OCI-LY7 (cell line): ENCODE measurements at regions not wholly inside any gene's neighbourhood (a gene's known extent, or its start where the extent isn't known, plus 50 kb on each side); places are given as distances from the start of the nearest gene placed in this dataset.

Experiments used
- BruUV-seq: library from RNA; stranded (reverse); fragments of 400-500 nt; replicated peaks from 2 replicates; lab custom pipeline; 2021; lab: Mats Ljungman, UMichigan
- CTCF ChIA-PET: fragments of 300-600 bp; sonication (Branson Sonifier 250); formaldehyde crosslinking; loops from one replicate; lab custom pipeline; 2022; ENCODE audit warnings: antibody characterized with exemption; ENCODE audit not compliant: unreplicated experiment; lab: Charles Lee
- POLR2A ChIA-PET: fragments of 300-600 bp; sonication (Branson Sonifier 250); formaldehyde crosslinking; loops from one replicate; lab custom pipeline; 2022; ENCODE audit warnings: antibody characterized with exemption; lab: Charles Lee
- DNase-seq: peaks from one replicate; pipeline ENCODE4 v3.0.0-alpha.2; 2015; ENCODE audit warnings: low spot score
- H2AFZ ChIP-seq: fragments of 200-600 bp; sonication (generic), shearing (Covaris generic); 2 replicates; pipeline ENCODE4 v1.6.1; 2014; ENCODE audit warnings: mild to moderate bottlenecking, antibody characterized with exemption, low read length, moderate library complexity
- H3K27ac ChIP-seq: fragments of 200-600 bp; sonication (generic); 2 replicates; pipeline ENCODE4 v1.5.1; 2014; ENCODE audit warnings: mixed run types, low read depth, mild to moderate bottlenecking, moderate library complexity, low read length, inconsistent platforms; ENCODE audit not compliant: poor library complexity, severe bottlenecking
- H3K36me3 ChIP-seq: fragments of 200-600 bp; sonication (generic); 2 replicates; pipeline ENCODE4 v1.6.1; 2014; ENCODE audit warnings: mild to moderate bottlenecking, antibody characterized with exemption, low read length, moderate library complexity, mixed read lengths; ENCODE audit not compliant: insufficient read depth
- H3K4me1 ChIP-seq: fragments of 200-600 bp; sonication (generic); 2 replicates; pipeline ENCODE4 v1.5.1; 2014; ENCODE audit warnings: mild to moderate bottlenecking, low read length; ENCODE audit not compliant: insufficient read depth, poor library complexity, severe bottlenecking
- H3K4me2 ChIP-seq: fragments of 200-600 bp; sonication (generic); 2 replicates; pipeline ENCODE4 v1.6.1; 2014; ENCODE audit warnings: mild to moderate bottlenecking, low read length
- H3K4me3 ChIP-seq: fragments of 200-600 bp; sonication (generic); 2 replicates; pipeline ENCODE4 v1.5.1; 2014; ENCODE audit warnings: mild to moderate bottlenecking, low read depth, low read length; ENCODE audit not compliant: poor library complexity, severe bottlenecking
- H3K79me2 ChIP-seq: fragments of 200-600 bp; sonication (generic); 2 replicates; pipeline ENCODE4 v1.6.1; 2016; ENCODE audit warnings: low read depth, mild to moderate bottlenecking, low read length, moderate library complexity, mixed read lengths; ENCODE audit not compliant: insufficient read depth
- H3K9me2 ChIP-seq: fragments of 200-600 bp; sonication (generic); 2 replicates; pipeline ENCODE4 v1.6.1; 2016; ENCODE audit warnings: mild to moderate bottlenecking, low read length, mixed read lengths; ENCODE audit not compliant: insufficient read depth
- H3K9me3 ChIP-seq: fragments of 200-600 bp; sonication (generic); 2 replicates; pipeline ENCODE4 v1.6.1; 2014; ENCODE audit warnings: mild to moderate bottlenecking, mixed run types, low read length, mixed read lengths
- H4K20me1 ChIP-seq: fragments of 200-600 bp; sonication (generic); 2 replicates; pipeline ENCODE4 v1.6.1; 2014; ENCODE audit warnings: mild to moderate bottlenecking, antibody characterized with exemption, low read length, moderate library complexity, mixed read lengths; ENCODE audit not compliant: insufficient read depth
- EZH2phosphoT487 ChIP-seq: fragments of 200-600 bp; sonication (generic); IDR thresholded peaks from 2 replicates; pipeline ENCODE4 v1.6.1; 2018; ENCODE audit warnings: low read depth, borderline replicate concordance, mild to moderate bottlenecking, mixed run types, antibody characterized with exemption, low read length, moderate library complexity, mixed read lengths
- intact Hi-C: fragments of 100-400 bp; cut with micrococcal nuclease; formaldehyde crosslinking; loops from one replicate; pipeline ENCODE4 v1.10.0; 2022; ENCODE audit not compliant: unreplicated experiment
- TF ChIP-seq, protein P1 (sequence below): fragments of 200-600 bp; sonication (generic); conservative IDR thresholded peaks from 2 replicates; pipeline ENCODE4 v1.5.1; 2014; ENCODE audit warnings: mild to moderate bottlenecking, antibody characterized with exemption, low read length, moderate library complexity, mixed read lengths

DNA sequence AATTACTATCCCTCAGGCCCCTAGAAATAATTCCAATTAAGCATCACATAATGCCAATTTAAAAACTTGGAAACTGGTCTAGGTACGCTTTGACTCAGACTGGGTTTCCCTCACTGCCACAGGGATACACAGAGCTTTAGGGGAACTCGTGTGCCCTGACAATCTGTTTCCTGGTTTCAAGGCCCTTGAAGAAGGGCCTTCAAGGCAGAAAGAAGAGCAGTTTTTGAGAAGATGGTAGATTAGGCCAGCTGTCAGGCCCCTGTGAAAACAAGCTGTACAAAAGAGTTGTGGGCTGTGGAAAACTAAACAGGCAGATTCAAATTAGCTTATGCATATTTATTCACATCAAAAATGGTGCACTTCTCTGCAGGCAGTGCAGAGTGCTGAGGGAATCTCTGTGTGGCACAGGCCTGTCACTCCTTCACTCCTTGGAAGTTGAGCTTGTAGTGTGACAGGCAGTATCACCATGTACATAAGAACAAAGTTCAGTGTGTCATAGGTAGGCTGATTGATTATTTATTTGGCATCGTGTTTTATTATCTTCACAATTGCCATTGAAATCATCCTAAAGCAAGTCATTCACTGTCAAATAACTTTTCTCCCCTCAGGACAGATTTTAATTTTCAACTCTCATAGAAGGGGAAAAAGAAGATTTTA lies 614.4 kb upstream of the GYPC start:
- TF ChIP-seq, protein P1, sequence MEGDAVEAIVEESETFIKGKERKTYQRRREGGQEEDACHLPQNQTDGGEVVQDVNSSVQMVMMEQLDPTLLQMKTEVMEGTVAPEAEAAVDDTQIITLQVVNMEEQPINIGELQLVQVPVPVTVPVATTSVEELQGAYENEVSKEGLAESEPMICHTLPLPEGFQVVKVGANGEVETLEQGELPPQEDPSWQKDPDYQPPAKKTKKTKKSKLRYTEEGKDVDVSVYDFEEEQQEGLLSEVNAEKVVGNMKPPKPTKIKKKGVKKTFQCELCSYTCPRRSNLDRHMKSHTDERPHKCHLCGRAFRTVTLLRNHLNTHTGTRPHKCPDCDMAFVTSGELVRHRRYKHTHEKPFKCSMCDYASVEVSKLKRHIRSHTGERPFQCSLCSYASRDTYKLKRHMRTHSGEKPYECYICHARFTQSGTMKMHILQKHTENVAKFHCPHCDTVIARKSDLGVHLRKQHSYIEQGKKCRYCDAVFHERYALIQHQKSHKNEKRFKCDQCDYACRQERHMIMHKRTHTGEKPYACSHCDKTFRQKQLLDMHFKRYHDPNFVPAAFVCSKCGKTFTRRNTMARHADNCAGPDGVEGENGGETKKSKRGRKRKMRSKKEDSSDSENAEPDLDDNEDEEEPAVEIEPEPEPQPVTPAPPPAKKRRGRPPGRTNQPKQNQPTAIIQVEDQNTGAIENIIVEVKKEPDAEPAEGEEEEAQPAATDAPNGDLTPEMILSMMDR = no peak
- TF ChIP-seq EZH2phosphoT487 = no peak
- H4K20me1 ChIP-seq = no peaks in the 10 kb centered on the region; the same call in 1 of the 2 replicates
- ChIA-PET POLR2A (interaction anchor here (0.7 kb wide), 1 partner anchor 24 kb away, joined by 3 read pairs; no protein-coding TSS in a partner anchor), CTCF (no interaction called here)
- DNase-seq = no peak
- H3K4me3 ChIP-seq = no peak overlapping the region
- no peak overlapping the region for H3K4me2 ChIP-seq
- no peak overlapping the region for H3K27ac ChIP-seq
- H3K36me3 ChIP-seq = no peaks in the 10 kb centered on the region
- intact Hi-C loops = no loop called here
- no TSS peak for BruUV-seq
- no peaks in the 10 kb centered on the region for H3K9me3 ChIP-seq
- H3K79me2 ChIP-seq = no peaks in the 10 kb centered on the region
- H3K9me2 ChIP-seq = no peaks in the 10 kb centered on the region
- H3K4me1 ChIP-seq = peaks cover 12% of the 10 kb centered on the region
- H2AFZ ChIP-seq = no peak overlapping the region

DNA sequence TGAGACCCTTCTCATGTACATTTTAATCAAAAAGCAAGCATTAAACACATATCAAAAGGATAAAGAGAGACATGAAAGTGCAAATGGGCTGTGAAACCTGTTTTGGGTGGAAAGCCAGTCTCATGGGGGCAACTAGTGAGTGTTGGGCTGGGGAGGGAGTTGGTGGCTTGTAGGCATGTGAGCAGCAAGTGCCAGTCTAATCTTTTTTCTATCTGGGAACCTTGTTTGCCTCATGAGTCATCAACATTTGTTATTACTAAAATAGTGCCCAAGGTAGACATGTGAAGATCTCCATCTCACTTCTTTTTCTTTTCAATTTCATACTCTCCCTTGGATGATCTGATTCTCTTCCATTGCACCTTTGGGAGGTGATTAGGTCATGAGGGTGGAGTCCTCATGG lies 613.9 kb upstream of the GYPC start:
- no peak for TF ChIP-seq EZH2phosphoT487
- TF ChIP-seq, protein P1 = no peak
- Histone ChIP-seq H3K36me3 (no peaks in the 10 kb centered on the region), H3K9me3 (no peaks in the 10 kb centered on the region), H2AFZ (no peak overlapping the region), H3K4me1 (peaks cover 12% of the 10 kb centered on the region), H3K79me2 (no peaks in the 10 kb centered on the region), H4K20me1 (no peaks in the 10 kb centered on the region; the same call in 1 of the 2 replicates), H3K4me3 (no peak overlapping the region), H3K27ac (no peak overlapping the region), H3K9me2 (no peaks in the 10 kb centered on the region), H3K4me2 (no peak overlapping the region)
- no peak for DNase-seq
- BruUV-seq = no TSS peak
- CTCF ChIA-PET = no interaction called here
- intact Hi-C loops = no loop called here
- POLR2A ChIA-PET = no interaction called here

- POLR2A ChIA-PET = interaction anchor here (0.7 to 1.3 kb wide), 3 partner anchors 11 to 525 kb away, joined by 3 to 4 read pairs (median 4); no protein-coding TSS in a partner anchor
- no peaks in the 10 kb centered on the region for H3K4me1 ChIP-seq
Measured at GRCh38 chr2:126048719-126049118, 607.2 kb upstream of the GYPC start.

More at GRCh38 chr2:126048719-126049118, 607.2 kb upstream of the GYPC start:
- intact Hi-C loops = no loop called here
- Histone ChIP-seq H3K9me3 (no peaks in the 10 kb centered on the region), H4K20me1 (no peaks in the 10 kb centered on the region), H3K4me3 (no peak overlapping the region), H3K79me2 (no peaks in the 10 kb centered on the region), H2AFZ (no peak overlapping the region), H3K9me2 (no peaks in the 10 kb centered on the region), H3K4me2 (no peak overlapping the region), H3K27ac (no peak overlapping the region), H3K36me3 (no peaks in the 10 kb centered on the region)
- DNase-seq = no peak
- CTCF ChIA-PET = no interaction called here
- BruUV-seq = no TSS peak
- no peak for TF ChIP-seq EZH2phosphoT487
- TF ChIP-seq, protein P1 = no peak
